ENCODE measurements at regions not wholly inside any gene's neighbourhood (a gene's known extent, or its start where the extent isn't known, plus 50 kb on each side); places are given as distances from the start of the nearest gene placed in this dataset.

- TF ChIP-seq POLR2A (IDR thresholded peaks at IDR 0.05): no peak
- no peak for TF ChIP-seq CTCF (IDR thresholded peaks at IDR 0.05 in 4 of 5, conservative IDR thresholded peaks at IDR 0.05 in 1 of 5)
Observed at GRCh38 chr7:79723833-79724618, 270.6 kb upstream of the MAGI2 start.

Measured in gastrocnemius medialis (tissue), 4 donors.